AG04450 (cell line): ENCODE measurements at regions not wholly inside any gene's neighbourhood (a gene's known extent, or its start where the extent isn't known, plus 50 kb on each side); places are given as distances from the start of the nearest gene placed in this dataset.

ENCODE experiments used
- CTCF ChIA-PET: fragments of 300-600, 350-600 bp; formaldehyde crosslinking; extraction: SDS; loops from one replicate; lab custom pipeline; 2022; ENCODE audit warnings: antibody characterized with exemption, inconsistent platforms; lab: Charles Lee
- POLR2A ChIA-PET: fragments of 350-600 bp; formaldehyde crosslinking; extraction: SDS; loops from one replicate; lab custom pipeline; 2021; ENCODE audit warnings: antibody characterized with exemption, inconsistent platforms; lab: Yijun Ruan, JAX
- DNase-seq: peaks from one replicate; pipeline ENCODE4 v3.0.0-alpha.2; 2011; ENCODE audit warnings: low read depth, low spot score
- H3K27ac ChIP-seq: one replicate; pipeline ENCODE4 v1.5.1; 2012; ENCODE audit warnings: low read depth, low read length, control low read depth
- H3K27me3 ChIP-seq: one replicate; pipeline ENCODE4 v1.6.0; 2012; ENCODE audit warnings: low read length; ENCODE audit not compliant: control insufficient read depth, insufficient read depth
- H3K4me3 ChIP-seq: 2 replicates; pipeline ENCODE4 v1.5.1; 2011; ENCODE audit warnings: mild to moderate bottlenecking, low read depth, low read length, control low read depth
- H3K9me3 ChIP-seq: 2 replicates; pipeline ENCODE4 v1.5.1; 2012; ENCODE audit warnings: low read length; ENCODE audit not compliant: control insufficient read depth, insufficient read depth
- TF ChIP-seq, protein P1 (sequence below): IDR thresholded peaks from 2 replicates; pipeline ENCODE4 v1.5.1; 2011; ENCODE audit warnings: low read depth, low read length, control low read depth, inconsistent platforms

DNA sequence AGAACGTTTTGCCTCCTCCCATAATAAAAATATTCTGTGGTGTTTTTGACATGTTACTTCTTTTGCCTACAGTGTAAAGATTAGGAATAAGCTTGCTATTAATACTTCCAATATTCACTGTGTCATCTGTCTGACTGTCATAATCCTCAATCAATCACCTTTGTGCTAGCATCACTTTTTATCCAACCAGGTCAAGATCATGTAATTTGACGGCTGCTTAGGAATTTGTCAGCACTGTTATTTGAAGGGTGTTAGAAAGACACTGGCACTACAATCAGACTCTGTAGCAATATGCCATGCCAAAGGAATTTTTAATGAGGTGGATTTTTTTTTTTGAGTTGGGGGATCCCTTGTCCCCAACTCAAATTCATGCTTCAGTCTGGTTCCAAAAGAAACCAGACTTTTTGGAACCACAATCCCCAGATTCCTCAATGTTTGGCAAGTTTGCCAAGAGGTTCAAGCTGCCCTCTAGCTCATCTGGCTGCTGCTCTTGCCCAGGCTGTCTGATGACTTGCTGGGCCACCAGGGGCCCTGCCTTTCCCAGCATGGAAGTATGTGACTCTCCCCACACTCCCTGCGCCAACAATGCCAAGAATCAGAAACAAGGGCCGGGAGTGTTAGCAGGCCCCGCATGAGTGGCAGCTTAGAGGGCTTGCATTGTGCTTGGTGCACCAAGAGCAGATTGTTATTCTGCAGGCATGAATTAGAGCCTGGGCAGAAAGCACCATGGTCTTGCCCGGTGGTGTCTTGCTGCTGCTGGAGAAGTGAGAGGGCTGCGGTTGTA lies 58.6 kb upstream of the TSC22D2 start:
- TF ChIP-seq, protein P1, sequence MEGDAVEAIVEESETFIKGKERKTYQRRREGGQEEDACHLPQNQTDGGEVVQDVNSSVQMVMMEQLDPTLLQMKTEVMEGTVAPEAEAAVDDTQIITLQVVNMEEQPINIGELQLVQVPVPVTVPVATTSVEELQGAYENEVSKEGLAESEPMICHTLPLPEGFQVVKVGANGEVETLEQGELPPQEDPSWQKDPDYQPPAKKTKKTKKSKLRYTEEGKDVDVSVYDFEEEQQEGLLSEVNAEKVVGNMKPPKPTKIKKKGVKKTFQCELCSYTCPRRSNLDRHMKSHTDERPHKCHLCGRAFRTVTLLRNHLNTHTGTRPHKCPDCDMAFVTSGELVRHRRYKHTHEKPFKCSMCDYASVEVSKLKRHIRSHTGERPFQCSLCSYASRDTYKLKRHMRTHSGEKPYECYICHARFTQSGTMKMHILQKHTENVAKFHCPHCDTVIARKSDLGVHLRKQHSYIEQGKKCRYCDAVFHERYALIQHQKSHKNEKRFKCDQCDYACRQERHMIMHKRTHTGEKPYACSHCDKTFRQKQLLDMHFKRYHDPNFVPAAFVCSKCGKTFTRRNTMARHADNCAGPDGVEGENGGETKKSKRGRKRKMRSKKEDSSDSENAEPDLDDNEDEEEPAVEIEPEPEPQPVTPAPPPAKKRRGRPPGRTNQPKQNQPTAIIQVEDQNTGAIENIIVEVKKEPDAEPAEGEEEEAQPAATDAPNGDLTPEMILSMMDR, result no peak
- CTCF ChIA-PET, result no interaction called here
- Histone ChIP-seq H3K9me3 (no peaks in the 10 kb centered on the region), H3K27me3 (no peaks in the 10 kb centered on the region), H3K27ac (no peak overlapping the region), H3K4me3 (no peak overlapping the region)
- no peak for DNase-seq
- POLR2A ChIA-PET, result interaction anchor here (0.7 to 0.9 kb wide), 2 partner anchors 41 to 51 kb away, joined by 3 read pairs; no protein-coding TSS in a partner anchor

DNA sequence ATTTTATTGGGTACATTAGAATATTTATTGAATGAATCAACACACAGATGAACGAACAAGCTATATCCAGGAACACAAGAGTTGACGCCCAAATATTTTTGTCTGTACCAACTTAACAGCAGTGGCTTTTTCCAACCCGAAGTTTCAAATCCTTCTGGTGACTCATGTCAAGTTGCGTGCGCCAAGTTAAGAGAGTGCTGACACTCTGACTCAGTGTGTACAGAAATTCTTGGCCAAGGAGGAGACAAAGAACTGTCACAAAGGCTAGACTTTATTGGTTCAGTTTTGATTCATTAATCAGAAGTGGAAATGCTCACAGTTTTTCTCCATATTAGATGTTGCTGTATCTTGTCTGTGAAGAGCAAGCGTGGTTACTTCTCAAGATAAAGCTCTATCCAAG lies 59.6 kb upstream of the TSC22D2 start:
- DNase-seq, result no peak
- TF ChIP-seq, protein P1, result no peak
- Histone ChIP-seq H3K27me3 (no peaks in the 10 kb centered on the region), H3K9me3 (no peaks in the 10 kb centered on the region), H3K4me3 (no peak overlapping the region), H3K27ac (no peak overlapping the region)
- ChIA-PET POLR2A (interaction anchor here (0.7 to 1.1 kb wide), 3 partner anchors 13 to 60 kb away, joined by 3 read pairs; partner anchors contain the start of gene TSC22D2), CTCF (interaction anchor here (1.4 kb wide), 1 partner anchor 52 kb away, joined by 3 read pairs; no protein-coding TSS in a partner anchor)

DNA sequence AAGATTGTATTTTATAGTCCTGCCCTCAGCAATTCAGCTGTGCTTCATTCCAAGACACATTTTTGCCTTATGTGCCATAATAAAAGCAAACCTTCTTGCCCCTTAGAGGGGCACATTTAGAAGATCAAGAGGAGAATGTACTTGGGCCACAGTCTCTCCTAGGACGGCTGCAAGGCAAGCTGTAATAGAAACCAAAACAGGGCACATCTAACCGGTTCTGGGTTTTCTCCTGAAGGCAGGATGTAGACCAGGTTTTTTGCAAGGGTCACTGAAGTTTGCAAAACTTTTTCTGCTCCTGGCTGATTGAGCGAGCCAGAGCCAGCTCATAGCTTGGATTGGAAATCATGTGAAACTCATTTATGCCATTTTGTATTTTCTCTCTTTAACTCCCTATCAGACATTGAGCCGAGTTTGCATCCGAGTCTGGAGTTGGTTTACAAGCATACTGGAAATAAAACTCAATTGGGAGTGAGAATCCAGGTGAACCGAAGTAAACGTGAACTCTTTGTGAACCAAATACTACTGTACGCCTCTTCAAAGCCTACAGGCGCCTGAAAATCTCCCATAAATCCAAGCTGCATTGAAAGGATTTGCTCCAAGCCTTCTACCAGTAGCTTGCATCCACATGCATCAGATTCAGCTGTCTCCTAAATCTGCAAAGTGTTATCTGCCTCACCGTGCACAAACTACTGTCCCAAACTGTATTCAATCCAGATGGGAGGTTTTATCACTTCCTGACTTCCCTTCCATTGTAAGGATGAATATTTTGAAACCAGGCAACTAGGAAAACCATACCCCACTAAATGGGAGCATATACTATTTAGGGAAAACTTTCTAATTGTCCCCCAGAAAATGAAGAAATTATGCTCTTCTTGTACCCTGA lies 60.9 kb upstream of the TSC22D2 start:
- no peaks in the 10 kb centered on the region for H3K9me3 ChIP-seq
- CTCF ChIA-PET, result interaction anchor here (1.3 to 1.4 kb wide), 2 partner anchors 51 to 148 kb away, joined by 3 read pairs; no protein-coding TSS in a partner anchor
- POLR2A ChIA-PET, result interaction anchor here (1.2 kb wide), 1 partner anchor 62 kb away, joined by 3 read pairs; no protein-coding TSS in a partner anchor
- TF ChIP-seq, protein P1, result no peak
- no peak overlapping the region for H3K27ac ChIP-seq
- H3K27me3 ChIP-seq, result no peaks in the 10 kb centered on the region
- no peak for DNase-seq
- no peak overlapping the region for H3K4me3 ChIP-seq

DNA sequence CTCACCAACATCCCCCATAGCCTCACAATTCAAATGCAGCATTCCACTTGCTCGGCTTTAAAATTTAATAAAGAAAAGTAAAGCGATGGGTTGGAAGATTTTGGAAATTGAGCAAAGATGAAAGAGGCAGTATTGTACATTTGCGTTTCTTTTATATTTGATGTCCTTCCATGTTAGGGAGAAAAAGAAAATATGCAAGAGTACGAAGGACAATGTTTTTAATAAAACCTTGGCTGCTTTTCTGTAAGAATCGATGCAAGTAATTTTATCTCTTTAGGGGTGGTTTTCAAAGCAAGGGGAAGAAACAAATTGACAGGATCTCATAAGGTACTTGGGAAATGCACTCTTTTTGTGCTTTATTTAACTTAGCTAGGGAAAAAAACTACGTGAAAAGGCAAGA lies 61.8 kb upstream of the TSC22D2 start:
- TF ChIP-seq, protein P1, result no peak
- Histone ChIP-seq H3K4me3 (no peak overlapping the region), H3K27ac (no peak overlapping the region), H3K9me3 (no peaks in the 10 kb centered on the region), H3K27me3 (no peaks in the 10 kb centered on the region)
- POLR2A ChIA-PET, result interaction anchor here (1.2 kb wide), 1 partner anchor 63 kb away, joined by 3 read pairs; no protein-coding TSS in a partner anchor
- DNase-seq, result no peak
- CTCF ChIA-PET, result no interaction called here
